RWPE2 (cell line): ENCODE measurements at regions not wholly inside any gene's neighbourhood (a gene's known extent, or its start where the extent isn't known, plus 50 kb on each side); places are given as distances from the start of the nearest gene placed in this dataset.

Experiments used
- ATAC-seq: fragments of 200-7000 bp; cut with Tn5 transposase; 3 replicates; pipeline ENCODE4 v1.9.1; 2021; ENCODE audit warnings: low read depth
- DNase-seq: peaks from one replicate; pipeline ENCODE4 v3.0.0-alpha.2; 2020; ENCODE audit warnings: low spot score
- H3K27ac ChIP-seq: fragments of 450-650 bp; 2 replicates; pipeline ENCODE4 v1.5.1; 2017; ENCODE audit warnings: mild to moderate bottlenecking; ENCODE audit not compliant: poor library complexity, severe bottlenecking
- H3K27me3 ChIP-seq: fragments of 250-450 bp; sonication (Bioruptor Pico); 2 replicates; pipeline ENCODE4 v1.5.1; 2021; ENCODE audit warnings: mild to moderate bottlenecking, moderate library complexity; ENCODE audit not compliant: insufficient read depth, poor library complexity, severe bottlenecking
- H3K36me3 ChIP-seq: fragments of 250-450 bp; sonication (Bioruptor Pico); 2 replicates; pipeline ENCODE4 v1.5.1; 2020; ENCODE audit warnings: low read depth, mild to moderate bottlenecking, moderate library complexity
- H3K4me1 ChIP-seq: fragments of 250-450 bp; sonication (Bioruptor Pico); 2 replicates; pipeline ENCODE4 v1.5.1; 2021; ENCODE audit warnings: mild to moderate bottlenecking, moderate library complexity; ENCODE audit not compliant: insufficient read depth, poor library complexity, severe bottlenecking
- H3K4me3 ChIP-seq: fragments of 250-450 bp; sonication (Bioruptor Pico); 2 replicates; pipeline ENCODE4 v1.5.1; 2021; ENCODE audit warnings: mild to moderate bottlenecking, moderate library complexity; ENCODE audit not compliant: severe bottlenecking
- H3K9me3 ChIP-seq: fragments of 250-450 bp; sonication (Bioruptor Pico); 2 replicates; pipeline ENCODE4 v1.5.1; 2021; ENCODE audit warnings: mild to moderate bottlenecking, moderate library complexity; ENCODE audit not compliant: severe bottlenecking
- CTCF ChIP-seq: fragments of 450-650 bp; IDR thresholded peaks from one replicate; pipeline ENCODE4 v1.5.1; 2017; ENCODE audit warnings: mild to moderate bottlenecking, moderate library complexity; ENCODE audit not compliant: poor library complexity, severe bottlenecking

GRCh38 chr10:29151005-29151404 is 137.9 kb upstream of the LYZL1 start:
- Histone ChIP-seq H3K4me3 (no peak overlapping the region), H3K4me1 (no peaks in the 10 kb centered on the region), H3K36me3 (no peaks in the 10 kb centered on the region), H3K9me3 (no peaks in the 10 kb centered on the region), H3K27me3 (no peaks in the 10 kb centered on the region), H3K27ac (no peak overlapping the region)
- no peak for ATAC-seq
- DNase-seq = no peak
- no peak for TF ChIP-seq CTCF

- no peak for TF ChIP-seq CTCF
- no peaks in the 10 kb centered on the region for H3K27me3 ChIP-seq
These were observed 131.5 kb upstream of the LYZL1 start for GRCh38 chr10:29157321-29157720.

GRCh38 chr10:29158066-29158465 is 130.8 kb upstream of the LYZL1 start:
- Histone ChIP-seq H3K4me3 (no peak overlapping the region), H3K9me3 (no peaks in the 10 kb centered on the region), H3K27ac (no peak overlapping the region), H3K36me3 (no peaks in the 10 kb centered on the region), H3K4me1 (peaks cover 12% of the 10 kb centered on the region), H3K27me3 (no peaks in the 10 kb centered on the region)
- ATAC-seq (no peak), DNase-seq (no peak)
- TF ChIP-seq CTCF = no peak

More at GRCh38 chr10:29157321-29157720, 131.5 kb upstream of the LYZL1 start:
- Histone ChIP-seq H3K9me3 (no peaks in the 10 kb centered on the region), H3K4me3 (no peak overlapping the region), H3K36me3 (no peaks in the 10 kb centered on the region), H3K27ac (no peak overlapping the region), H3K4me1 (peaks cover 12% of the 10 kb centered on the region)
- DNase-seq (no peak), ATAC-seq (no peak)

GRCh38 chr10:29160150-29160617 is 128.7 kb upstream of the LYZL1 start:
- ATAC-seq = peak; percentile 100

More at GRCh38 chr10:29160150-29160617, 128.7 kb upstream of the LYZL1 start:
- no peaks in the 10 kb centered on the region for H3K9me3 ChIP-seq
- H3K27me3 ChIP-seq = no peaks in the 10 kb centered on the region
- TF ChIP-seq CTCF = no peak
- no peaks in the 10 kb centered on the region for H3K36me3 ChIP-seq
- DNase-seq = peak; percentile 73
- peaks cover 12% of the 10 kb centered on the region for H3K4me1 ChIP-seq
- H3K27ac ChIP-seq = peak overlapping the region; percentile 30
- no peak overlapping the region for H3K4me3 ChIP-seq
